Tibial artery (tissue), 4 donors: ENCODE measurements at regions not wholly inside any gene's neighbourhood (a gene's known extent, or its start where the extent isn't known, plus 50 kb on each side); places are given as distances from the start of the nearest gene placed in this dataset.
"Not testable (repeated sequence)": the region's sequence is repeated elsewhere in the genome, so short reads cannot be mapped to it uniquely, and the experiment has no call there.

Source experiments
- DNase-seq, 2 donors: peaks; one replicate each; pipeline ENCODE4 v3.0.0-alpha.2; 2019
- H3K27ac ChIP-seq, 2 donors: fragments of 200-600 bp; sonication (generic) in 1 of 2; 1 replicate in 1 of 2; 2 replicates in 1 of 2; pipeline ENCODE4 v1.5.1; 2018 to 2019; ENCODE audit warnings: mild to moderate bottlenecking in 1 of 2
- H3K27me3 ChIP-seq, 2 donors: fragments of 200-600 bp; sonication (generic) in 1 of 2; one replicate each; pipeline versions ENCODE4 v1.5.1 to v1.6.0; 2016 to 2019
- H3K36me3 ChIP-seq, 3 donors: fragments of 200-600 bp; sonication (generic) in 2 of 3; one replicate each; pipeline ENCODE4 v1.5.1; 2016 to 2019; ENCODE audit warnings: mild to moderate bottlenecking in 2 of 3
- H3K4me1 ChIP-seq, 4 donors: fragments of 200-600 bp; sonication (generic) in 2 of 4; 1 replicate in 3 of 4; 2 replicates in 1 of 4; pipeline ENCODE4 v1.5.1; 2016 to 2019
- H3K4me3 ChIP-seq, 2 donors: fragments of 200-600 bp; sonication (generic) in 1 of 2; 1 replicate in 1 of 2; 2 replicates in 1 of 2; pipeline ENCODE4 v1.5.1; 2018 to 2019; ENCODE audit warnings: mild to moderate bottlenecking in 2 of 2
- H3K9me3 ChIP-seq, 3 donors: fragments of 200-600 bp; sonication (generic) in 1 of 3; one replicate each; pipeline ENCODE4 v1.5.1; 2016 to 2019
- CTCF ChIP-seq, 2 experiments: fragments of 200-600 bp in 1 of 2; fragments of 450-650 bp in 1 of 2; IDR thresholded peaks; one replicate each; pipeline ENCODE4 v1.5.1; 2017 to 2019; ENCODE audit warnings: antibody characterized with exemption in 2 of 2, mild to moderate bottlenecking in 1 of 2, moderate library complexity in 1 of 2
- intact Hi-C: fragments of 100-400 bp; cut with DNase I; formaldehyde crosslinking; loops from one replicate; pipeline ENCODE4 v1.15.0; 2023; ENCODE audit warnings: low total_unique reads

- Histone ChIP-seq H3K4me1 (no peaks in the 10 kb centered on the region), H3K27me3 (peaks cover 0 to 3% of the 10 kb centered on the region in 2 donors), H3K36me3 (no peaks in the 10 kb centered on the region), H3K4me3 (no peak overlapping the region), H3K9me3 (peaks cover 3 to 20% (median 19%) of the 10 kb centered on the region in 3 donors), H3K27ac (no peak overlapping the region)
- DNase-seq, result no peak
- intact Hi-C loops, result no loop called here
- no peak for TF ChIP-seq CTCF (IDR thresholded peaks at IDR 0.05)
Observed at GRCh38 chr3:194051366-194052149, 84.4 kb upstream of the HES1 start.

DNA sequence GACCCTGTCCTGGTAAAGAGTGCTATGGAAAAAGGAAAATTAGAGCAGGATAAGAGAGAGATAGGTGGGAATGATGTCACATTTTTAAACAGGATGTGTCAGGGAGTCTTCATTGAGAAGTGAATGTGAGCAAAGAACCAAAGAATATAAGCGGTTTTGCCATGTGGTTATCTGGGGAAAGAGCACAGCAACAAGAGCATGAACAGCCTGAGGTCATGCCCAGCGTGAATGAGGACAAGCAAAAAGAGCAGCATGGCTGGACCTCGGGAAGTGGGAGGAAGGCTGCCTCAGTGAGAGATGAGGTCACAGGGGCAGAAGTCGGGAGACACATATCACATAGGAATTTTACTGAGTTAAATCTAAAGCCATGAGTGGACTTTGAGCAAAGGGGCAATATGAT is 82.8 kb upstream of the HES1 start:
- Histone ChIP-seq H3K36me3 (no peaks in the 10 kb centered on the region), H3K27me3 (peaks cover 0 to 13% of the 10 kb centered on the region in 2 donors), H3K9me3 (peaks cover 3 to 20% (median 19%) of the 10 kb centered on the region in 3 donors), H3K4me1 (peaks cover 0 to 4% (median 3%) of the 10 kb centered on the region in 4 donors), H3K27ac (no peak overlapping the region), H3K4me3 (no peak overlapping the region)
- intact Hi-C loops, result no loop called here
- DNase-seq, result no peak
- no peak for TF ChIP-seq CTCF (IDR thresholded peaks at IDR 0.05)

- H3K27ac ChIP-seq, result no peak overlapping the region
- peaks cover 0 to 10% (median 7%) of the 10 kb centered on the region in 4 donors for H3K4me1 ChIP-seq
- H3K36me3 ChIP-seq, result no peaks in the 10 kb centered on the region
- H3K27me3 ChIP-seq, result peaks cover 0 to 13% of the 10 kb centered on the region in 2 donors
- no peak for TF ChIP-seq CTCF (IDR thresholded peaks at IDR 0.05)
- peaks cover 3 to 20% (median 19%) of the 10 kb centered on the region in 3 donors for H3K9me3 ChIP-seq
- no peak overlapping the region for H3K4me3 ChIP-seq
- no peak for DNase-seq
- intact Hi-C loops, result no loop called here
Observed at GRCh38 chr3:194054016-194054415, 81.9 kb upstream of the HES1 start.

DNA sequence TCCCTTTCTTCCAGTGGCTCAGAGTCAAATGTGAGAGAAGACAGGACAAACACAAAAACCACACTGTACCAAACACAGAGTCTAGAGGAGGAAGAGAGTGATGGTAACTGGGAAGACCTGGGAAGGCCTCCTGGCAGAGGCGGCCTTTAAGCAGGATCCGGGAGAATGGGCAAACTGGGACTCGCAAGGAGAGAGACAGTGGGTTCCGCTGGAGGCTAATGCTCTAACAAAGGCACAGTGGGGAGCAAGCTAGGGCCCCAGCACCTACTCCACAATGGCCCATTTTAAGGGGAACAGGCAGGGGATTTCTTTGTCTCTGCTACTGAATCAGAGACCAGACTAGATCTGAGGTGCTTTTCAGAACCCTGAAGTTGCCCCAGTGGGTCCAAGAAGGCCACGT is 81.4 kb upstream of the HES1 start:
- peaks cover 3 to 20% (median 19%) of the 10 kb centered on the region in 3 donors for H3K9me3 ChIP-seq
- peaks cover 0 to 10% (median 7%) of the 10 kb centered on the region in 4 donors for H3K4me1 ChIP-seq
- DNase-seq, result no peak
- intact Hi-C loops, result no loop called here
- no peaks in the 10 kb centered on the region for H3K36me3 ChIP-seq
- no peak overlapping the region for H3K4me3 ChIP-seq
- no peak for TF ChIP-seq CTCF (IDR thresholded peaks at IDR 0.05)
- no peak overlapping the region for H3K27ac ChIP-seq
- H3K27me3 ChIP-seq, result peaks cover 0 to 13% of the 10 kb centered on the region in 2 donors

- H3K4me1 ChIP-seq, result peaks cover 0 to 10% (median 7%) of the 10 kb centered on the region in 4 donors
- H3K36me3 ChIP-seq, result no peaks in the 10 kb centered on the region
- H3K27ac ChIP-seq, result no peak overlapping the region
- H3K9me3 ChIP-seq, result peaks cover 3 to 20% (median 19%) of the 10 kb centered on the region in 3 donors
- H3K27me3 ChIP-seq, result peaks cover 0 to 13% of the 10 kb centered on the region in 2 donors
- intact Hi-C loops, result no loop called here
- TF ChIP-seq CTCF (IDR thresholded peaks at IDR 0.05), result no peak
- no peak for DNase-seq
- H3K4me3 ChIP-seq, result no peak overlapping the region
Observed at GRCh38 chr3:194054961-194055360, 81.0 kb upstream of the HES1 start.

- H3K27me3 ChIP-seq, result peaks cover 0 to 13% of the 10 kb centered on the region in 2 donors
- DNase-seq, H3K27ac ChIP-seq, H3K4me3 ChIP-seq, H3K9me3 ChIP-seq, intact Hi-C loops, H3K36me3 ChIP-seq: not testable (repeated sequence)
- H3K4me1 ChIP-seq, result peaks cover 0 to 10% (median 7%) of the 10 kb centered on the region in 4 donors
Observed at GRCh38 chr3:194056323-194056722, 79.6 kb upstream of the HES1 start.
